Activated CD4-positive, alpha-beta T cell treated with anti-CD3 and anti-CD28 coated beads, Interleukin-2, amount 10 ng/mL, durations not matched to agents 7 days and 5 days (primary cell): ENCODE measurements at regions not wholly inside any gene's neighbourhood (a gene's known extent, or its start where the extent isn't known, plus 50 kb on each side); places are given as distances from the start of the nearest gene placed in this dataset.

Source experiments
- CTCF ChIA-PET: fragments of 350-600 bp; sonication (Branson Sonifier 250); formaldehyde crosslinking; loops from one replicate; lab custom pipeline; 2021; ENCODE audit warnings: antibody characterized with exemption; lab: Charles Lee
- POLR2A ChIA-PET: fragments of 350-600 bp; sonication (Branson Sonifier 250); formaldehyde crosslinking; loops from one replicate; lab custom pipeline; 2021; ENCODE audit warnings: antibody characterized with exemption; lab: Charles Lee
- DNase-seq: peaks from one replicate; pipeline ENCODE4 v3.0.0-alpha.2; 2020
- H3K27ac Mint-ChIP-seq: one replicate; pipeline ENCODE4 v1.8.0; 2021; ENCODE audit warnings: mild to moderate bottlenecking, moderate library complexity, mixed read lengths
- H3K27me3 Mint-ChIP-seq: one replicate; pipeline ENCODE4 v1.8.0; 2021; ENCODE audit warnings: mixed read lengths
- H3K36me3 Mint-ChIP-seq: one replicate; pipeline ENCODE4 v1.8.0; 2021; ENCODE audit warnings: low read depth, mixed read lengths
- H3K4me1 Mint-ChIP-seq: one replicate; pipeline ENCODE4 v1.8.0; 2021; ENCODE audit warnings: mixed read lengths
- H3K4me3 Mint-ChIP-seq: one replicate; pipeline ENCODE4 v1.8.0; 2021; ENCODE audit warnings: mild to moderate bottlenecking, moderate library complexity, mixed read lengths
- H3K9me3 Mint-ChIP-seq: one replicate; pipeline ENCODE4 v1.8.0; 2021; ENCODE audit warnings: mixed read lengths

GRCh38 chr6:14732844-14733757 lies 512.8 kb upstream of the JARID2 start:
- Mint-ChIP-seq H3K36me3 (peaks cover 16% of the 10 kb centered on the region), H3K4me3 (no peak overlapping the region), H3K9me3 (peaks cover 12% of the 10 kb centered on the region), H3K27me3 (no peaks in the 10 kb centered on the region), H3K4me1 (peaks cover 85% of the 10 kb centered on the region), H3K27ac (peak overlapping the region; percentile 79)
- ChIA-PET CTCF (interaction anchor here (1.6 kb wide), 1 partner anchor 9 kb away, joined by 3 read pairs; no protein-coding TSS in a partner anchor), POLR2A (no interaction called here)
- peak; percentile 27 for DNase-seq

GRCh38 chr6:14734052-14734415 lies 511.8 kb upstream of the JARID2 start:
- DNase-seq: no peak
- Mint-ChIP-seq H3K4me1 (peaks cover 89% of the 10 kb centered on the region), H3K9me3 (peaks cover 12% of the 10 kb centered on the region), H3K36me3 (peaks cover 16% of the 10 kb centered on the region), H3K27ac (peak overlapping the region; percentile 81), H3K27me3 (no peaks in the 10 kb centered on the region), H3K4me3 (no peak overlapping the region)
- ChIA-PET CTCF (interaction anchor here (1.7 kb wide), 1 partner anchor 10 kb away, joined by 6 read pairs; no protein-coding TSS in a partner anchor), POLR2A (no interaction called here)

GRCh38 chr6:14734416-14735340 lies 511.2 kb upstream of the JARID2 start:
- H3K4me3 Mint-ChIP-seq: peak overlapping the region; percentile 9
- H3K36me3 Mint-ChIP-seq: peaks cover 16% of the 10 kb centered on the region
- POLR2A ChIA-PET: no interaction called here
- H3K4me1 Mint-ChIP-seq: peaks cover 89% of the 10 kb centered on the region
- CTCF ChIA-PET: interaction anchor here (1.7 kb wide), 1 partner anchor 9 kb away, joined by 6 read pairs; no protein-coding TSS in a partner anchor
- H3K9me3 Mint-ChIP-seq: peaks cover 15% of the 10 kb centered on the region
- DNase-seq: peak; percentile 60
- H3K27me3 Mint-ChIP-seq: no peaks in the 10 kb centered on the region
- H3K27ac Mint-ChIP-seq: peak overlapping the region; percentile 81

- peaks cover 24% of the 10 kb centered on the region for H3K9me3 Mint-ChIP-seq
- peaks cover 24% of the 10 kb centered on the region for H3K36me3 Mint-ChIP-seq
- CTCF ChIA-PET: no interaction called here
- DNase-seq: no peak
- no peak overlapping the region for H3K27ac Mint-ChIP-seq
- POLR2A ChIA-PET: no interaction called here
- peaks cover 86% of the 10 kb centered on the region for H3K4me1 Mint-ChIP-seq
- no peaks in the 10 kb centered on the region for H3K27me3 Mint-ChIP-seq
- H3K4me3 Mint-ChIP-seq: no peak overlapping the region
Measured at GRCh38 chr6:14735956-14736486, 509.8 kb upstream of the JARID2 start.

GRCh38 chr6:14736554-14736953 lies 509.3 kb upstream of the JARID2 start:
- Mint-ChIP-seq H3K4me1 (peaks cover 82% of the 10 kb centered on the region), H3K4me3 (no peak overlapping the region)
- CTCF ChIA-PET: interaction anchor here (1.6 kb wide), 1 partner anchor 8 kb away, joined by 3 read pairs; no protein-coding TSS in a partner anchor

GRCh38 chr6:14738497-14738896 lies 507.4 kb upstream of the JARID2 start:
- no peak for DNase-seq
- ChIA-PET POLR2A (interaction anchor here (0.7 kb wide), 1 partner anchor 95 kb away, joined by 3 read pairs; no protein-coding TSS in a partner anchor), CTCF (interaction anchor here (1.0 to 1.6 kb wide), 2 partner anchors 9 to 123 kb away, joined by 3 read pairs; no protein-coding TSS in a partner anchor)
- Mint-ChIP-seq H3K4me3 (no peak overlapping the region), H3K27ac (no peak overlapping the region), H3K9me3 (peaks cover 34% of the 10 kb centered on the region), H3K27me3 (no peaks in the 10 kb centered on the region), H3K36me3 (peaks cover 28% of the 10 kb centered on the region), H3K4me1 (peaks cover 80% of the 10 kb centered on the region)

More at GRCh38 chr6:14736554-14736953, 509.3 kb upstream of the JARID2 start:
- POLR2A ChIA-PET: no interaction called here
- Mint-ChIP-seq H3K9me3 (peaks cover 26% of the 10 kb centered on the region), H3K36me3 (peaks cover 24% of the 10 kb centered on the region), H3K27me3 (no peaks in the 10 kb centered on the region), H3K27ac (no peak overlapping the region)
- DNase-seq: no peak

- CTCF ChIA-PET: interaction anchor here (1.0 to 1.6 kb wide), 2 partner anchors 28 to 122 kb away, joined by 3 to 4 read pairs; no protein-coding TSS in a partner anchor
- Mint-ChIP-seq H3K4me1 (peaks cover 80% of the 10 kb centered on the region), H3K9me3 (peaks cover 31% of the 10 kb centered on the region), H3K27ac (peak overlapping the region; percentile 61), H3K27me3 (no peaks in the 10 kb centered on the region), H3K36me3 (peaks cover 26% of the 10 kb centered on the region), H3K4me3 (no peak overlapping the region)
- no peak for DNase-seq
- POLR2A ChIA-PET: interaction anchor here (0.7 kb wide), 1 partner anchor 94 kb away, joined by 3 read pairs; no protein-coding TSS in a partner anchor
Measured at GRCh38 chr6:14738933-14739332, 506.9 kb upstream of the JARID2 start.

- Mint-ChIP-seq H3K27ac (no peak overlapping the region), H3K9me3 (peaks cover 23% of the 10 kb centered on the region), H3K27me3 (no peaks in the 10 kb centered on the region), H3K4me3 (no peak overlapping the region), H3K4me1 (peaks cover 74% of the 10 kb centered on the region), H3K36me3 (peaks cover 22% of the 10 kb centered on the region)
- no peak for DNase-seq
- CTCF ChIA-PET: interaction anchor here (0.6 to 2.4 kb wide), 3 partner anchors 13 to 544 kb away, joined by 3 to 10 read pairs (median 4); no protein-coding TSS in a partner anchor
- POLR2A ChIA-PET: no interaction called here
Measured at GRCh38 chr6:14739827-14740226, 506.0 kb upstream of the JARID2 start.

- Mint-ChIP-seq H3K27ac (no peak overlapping the region), H3K9me3 (peaks cover 32% of the 10 kb centered on the region), H3K27me3 (no peaks in the 10 kb centered on the region), H3K4me1 (peaks cover 69% of the 10 kb centered on the region), H3K4me3 (no peak overlapping the region), H3K36me3 (peaks cover 26% of the 10 kb centered on the region)
- ChIA-PET POLR2A (interaction anchor here (0.6 kb wide), 1 partner anchor 63 kb away, joined by 3 read pairs; no protein-coding TSS in a partner anchor), CTCF (interaction anchor here (1.3 to 1.4 kb wide), 2 partner anchors 10 to 11 kb away, joined by 3 read pairs; no protein-coding TSS in a partner anchor)
- no peak for DNase-seq
Measured at GRCh38 chr6:14742171-14742570, 503.7 kb upstream of the JARID2 start.

- no peak overlapping the region for H3K4me3 Mint-ChIP-seq
- peaks cover 26% of the 10 kb centered on the region for H3K36me3 Mint-ChIP-seq
- H3K4me1 Mint-ChIP-seq: peaks cover 67% of the 10 kb centered on the region
- DNase-seq: no peak
- ChIA-PET POLR2A (no interaction called here), CTCF (interaction anchor here (1.3 to 1.4 kb wide), 2 partner anchors 10 to 11 kb away, joined by 3 read pairs; no protein-coding TSS in a partner anchor)
- H3K27me3 Mint-ChIP-seq: no peaks in the 10 kb centered on the region
- H3K9me3 Mint-ChIP-seq: peaks cover 33% of the 10 kb centered on the region
- peak overlapping the region; percentile 86 for H3K27ac Mint-ChIP-seq
Measured at GRCh38 chr6:14742680-14743079, 503.2 kb upstream of the JARID2 start.

- H3K36me3 Mint-ChIP-seq: peaks cover 26% of the 10 kb centered on the region
Measured at GRCh38 chr6:14743144-14743473, 502.8 kb upstream of the JARID2 start.

More at GRCh38 chr6:14743144-14743473, 502.8 kb upstream of the JARID2 start:
- ChIA-PET CTCF (no interaction called here), POLR2A (no interaction called here)
- no peak overlapping the region for H3K4me3 Mint-ChIP-seq
- peaks cover 33% of the 10 kb centered on the region for H3K9me3 Mint-ChIP-seq
- H3K4me1 Mint-ChIP-seq: peaks cover 69% of the 10 kb centered on the region
- H3K27me3 Mint-ChIP-seq: no peaks in the 10 kb centered on the region
- DNase-seq: no peak
- H3K27ac Mint-ChIP-seq: peak overlapping the region; percentile 86
